Activated T-helper 17 cell treated with anti-CD3 and anti-CD28 coated beads, Interleukin-2, amount 50 U/mL, for 72 hours (primary cell): ENCODE measurements at regions not wholly inside any gene's neighbourhood (a gene's known extent, or its start where the extent isn't known, plus 50 kb on each side); places are given as distances from the start of the nearest gene placed in this dataset.

Source experiments
- ATAC-seq: fragments of 150-1000 bp; cut with Tn5 transposase; replicated peaks from 2 replicates; pipeline ENCODE4 v1.10.0; 2021; ENCODE audit warnings: mild to moderate bottlenecking, moderate library complexity
- H3K27ac Mint-ChIP-seq: one replicate; pipeline ENCODE4 v1.8.0; 2022; ENCODE audit warnings: mixed read lengths
- H3K27me3 Mint-ChIP-seq: one replicate; pipeline ENCODE4 v1.8.0; 2022; ENCODE audit warnings: mixed read lengths
- H3K36me3 Mint-ChIP-seq: one replicate; pipeline ENCODE4 v1.8.0; 2022; ENCODE audit warnings: low read depth, mild to moderate bottlenecking, mixed read lengths
- H3K4me1 Mint-ChIP-seq: one replicate; pipeline ENCODE4 v1.8.0; 2022; ENCODE audit warnings: mixed read lengths
- H3K4me3 Mint-ChIP-seq: one replicate; pipeline ENCODE4 v1.8.0; 2022; ENCODE audit warnings: mild to moderate bottlenecking, mixed read lengths
- H3K9me3 Mint-ChIP-seq: one replicate; pipeline ENCODE4 v1.8.0; 2022; ENCODE audit warnings: mixed read lengths

DNA sequence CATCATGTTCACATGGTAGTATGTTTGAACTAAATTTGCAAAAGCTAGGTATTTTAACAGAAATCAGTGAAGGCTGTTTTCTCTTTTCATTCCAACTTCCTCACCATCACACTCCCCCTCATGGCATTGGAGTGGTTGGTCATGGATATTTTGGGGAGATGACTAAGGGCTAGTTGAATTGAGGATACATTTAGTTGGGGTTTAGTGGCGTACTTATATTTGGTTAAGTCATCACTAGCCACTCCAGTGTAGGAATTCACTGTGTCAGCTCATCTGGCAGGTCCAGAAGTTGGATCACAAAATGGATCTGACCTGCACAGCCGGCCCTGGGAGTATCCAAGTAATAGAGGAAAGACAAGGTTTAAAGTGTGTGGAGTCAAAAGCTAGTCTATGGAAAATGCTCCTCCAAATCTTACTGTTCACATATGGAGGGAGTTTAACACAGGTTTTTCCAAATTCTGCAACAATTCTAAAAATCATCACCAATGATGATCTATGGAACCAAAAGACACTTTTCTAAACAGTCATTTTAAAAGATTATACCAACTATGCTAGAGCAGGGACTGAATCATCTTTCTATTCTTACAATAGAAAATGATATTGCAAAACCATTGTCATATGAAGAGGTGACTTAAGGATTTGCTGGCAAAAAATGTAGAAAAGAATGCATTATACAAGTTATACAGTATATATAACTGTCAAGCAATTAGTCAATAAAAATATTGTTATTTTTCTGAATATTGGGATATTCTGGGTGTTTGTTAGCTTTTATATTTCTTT is 247.8 kb upstream of the PEX5L start:
- no peak overlapping the region for H3K27ac Mint-ChIP-seq
- no peaks in the 10 kb centered on the region for H3K36me3 Mint-ChIP-seq
- no peaks in the 10 kb centered on the region for H3K27me3 Mint-ChIP-seq
- H3K9me3 Mint-ChIP-seq = no peaks in the 10 kb centered on the region
- ATAC-seq = no peak
- no peaks in the 10 kb centered on the region for H3K4me1 Mint-ChIP-seq
- no peak overlapping the region for H3K4me3 Mint-ChIP-seq

DNA sequence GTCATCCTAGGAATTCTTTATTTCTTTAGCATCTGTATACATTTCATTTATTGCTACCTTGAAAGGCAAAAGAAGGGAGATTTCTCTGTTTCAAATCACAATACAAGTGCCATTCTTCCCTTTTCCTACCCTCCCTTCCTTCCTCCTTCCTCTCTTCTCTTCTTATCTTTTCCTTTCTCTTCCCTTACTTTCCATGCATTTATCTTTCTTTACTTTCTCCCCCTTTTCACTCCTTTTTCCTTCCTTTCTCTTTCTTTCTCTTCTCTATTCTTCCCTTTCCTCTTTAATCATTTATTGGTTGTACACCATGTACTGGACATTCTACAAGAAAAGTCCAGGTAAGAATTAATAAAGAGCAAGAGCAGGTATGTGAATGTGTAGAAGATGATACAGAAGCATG is 251.0 kb upstream of the PEX5L start:
- no peaks in the 10 kb centered on the region for H3K9me3 Mint-ChIP-seq
- ATAC-seq = no peak
- no peaks in the 10 kb centered on the region for H3K36me3 Mint-ChIP-seq
- H3K4me3 Mint-ChIP-seq = no peak overlapping the region
- no peaks in the 10 kb centered on the region for H3K4me1 Mint-ChIP-seq
- H3K27ac Mint-ChIP-seq = no peak overlapping the region
- H3K27me3 Mint-ChIP-seq = no peaks in the 10 kb centered on the region

DNA sequence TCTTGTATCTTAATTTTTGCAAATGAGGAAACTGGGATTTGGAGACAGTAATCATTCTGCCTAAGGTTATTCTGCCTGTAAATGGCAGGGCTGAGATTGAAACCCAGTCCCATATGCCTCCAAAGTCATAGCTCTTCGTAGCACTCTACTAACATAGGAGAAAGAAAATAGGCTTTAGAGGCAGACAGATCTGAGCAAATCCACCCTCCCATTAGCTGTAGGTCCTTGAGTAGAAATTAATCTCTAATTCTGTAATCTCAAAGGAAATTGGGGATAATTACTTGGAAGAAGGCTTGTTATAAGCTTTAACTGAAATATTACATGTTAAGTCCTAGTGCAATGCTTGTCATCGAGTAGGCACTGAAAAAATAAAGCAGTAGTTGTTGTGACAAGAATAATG is 252.1 kb upstream of the PEX5L start:
- ATAC-seq = no peak
- Mint-ChIP-seq H3K4me1 (no peaks in the 10 kb centered on the region), H3K36me3 (no peaks in the 10 kb centered on the region), H3K9me3 (no peaks in the 10 kb centered on the region), H3K4me3 (no peak overlapping the region), H3K27ac (no peak overlapping the region), H3K27me3 (no peaks in the 10 kb centered on the region)

DNA sequence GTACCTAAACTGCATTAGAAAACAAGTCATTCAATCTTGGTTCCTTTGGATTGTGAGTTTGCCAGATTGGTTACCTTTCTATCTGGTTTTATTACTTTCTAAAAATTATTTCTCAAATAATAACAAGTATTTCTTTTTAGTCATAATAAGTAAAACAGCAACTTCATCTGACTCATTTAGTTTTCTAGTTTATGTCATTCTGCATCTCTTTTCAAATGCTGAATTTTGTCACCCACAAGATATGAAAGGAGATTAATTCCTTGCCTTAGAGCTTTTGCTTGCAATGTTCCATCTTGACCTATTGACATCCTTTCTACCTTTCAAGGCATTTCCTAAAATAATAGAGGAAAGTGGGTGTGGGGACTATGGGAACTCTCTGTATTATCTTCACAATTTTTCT is 253.6 kb upstream of the PEX5L start:
- Mint-ChIP-seq H3K27ac (no peak overlapping the region), H3K27me3 (no peaks in the 10 kb centered on the region), H3K4me1 (no peaks in the 10 kb centered on the region), H3K4me3 (no peak overlapping the region), H3K9me3 (no peaks in the 10 kb centered on the region), H3K36me3 (no peaks in the 10 kb centered on the region)
- no peak for ATAC-seq

DNA sequence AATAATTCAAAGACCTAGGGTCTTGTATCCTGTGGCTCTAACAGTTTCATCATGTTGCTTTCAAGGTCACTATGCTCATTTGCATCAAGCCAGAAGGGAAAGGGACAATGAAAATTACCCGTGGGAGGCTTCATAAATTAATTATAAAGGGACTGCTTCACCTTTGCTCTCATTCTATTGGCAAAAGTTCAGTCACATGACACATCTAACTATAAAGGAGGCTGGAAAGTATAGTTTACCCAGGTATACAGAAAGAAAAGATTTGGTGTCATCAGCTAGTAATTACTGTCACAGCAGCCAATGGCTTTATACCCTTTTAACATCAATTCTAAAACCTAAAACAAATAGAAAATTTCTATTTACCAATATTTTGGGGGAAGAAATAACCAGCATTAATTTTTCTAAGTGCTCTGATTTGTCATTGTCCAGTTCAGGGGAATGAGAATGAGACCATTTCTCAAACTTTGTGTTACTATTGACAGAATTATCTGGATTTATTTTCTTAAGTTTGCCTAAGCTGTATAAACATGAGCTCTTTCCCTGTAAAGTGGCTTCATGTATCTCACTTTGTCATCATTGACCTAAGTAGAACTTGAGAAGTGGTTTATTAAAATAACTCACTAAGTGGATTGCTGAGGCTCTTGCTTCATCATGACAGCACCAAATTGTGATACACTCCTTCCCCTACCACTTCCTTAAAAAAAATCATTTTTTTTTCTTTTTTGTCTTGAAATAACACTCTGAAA is 257.7 kb upstream of the PEX5L start:
- no peak overlapping the region for H3K4me3 Mint-ChIP-seq
- no peaks in the 10 kb centered on the region for H3K36me3 Mint-ChIP-seq
- H3K27me3 Mint-ChIP-seq = no peaks in the 10 kb centered on the region
- H3K9me3 Mint-ChIP-seq = peaks cover 5% of the 10 kb centered on the region
- no peaks in the 10 kb centered on the region for H3K4me1 Mint-ChIP-seq
- ATAC-seq = no peak
- H3K27ac Mint-ChIP-seq = no peak overlapping the region

DNA sequence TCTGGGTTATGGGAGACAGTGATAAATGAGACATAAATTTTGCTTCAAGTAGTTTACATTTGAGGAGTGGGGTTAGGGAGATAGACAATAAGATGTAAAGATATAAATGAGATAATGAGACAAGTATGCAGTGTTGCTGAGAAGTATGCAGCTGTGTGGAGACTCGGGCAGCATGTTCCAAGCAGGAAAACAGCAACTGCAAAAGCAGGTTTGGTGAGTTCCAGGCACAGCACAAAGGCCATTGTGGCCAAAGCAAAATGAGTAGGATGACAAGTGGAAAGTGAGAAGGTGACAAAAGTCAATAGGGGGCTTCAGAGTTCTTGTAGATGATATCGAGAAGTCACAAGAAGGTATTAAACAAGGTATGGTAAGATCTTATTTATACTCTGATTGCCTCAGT is 259.1 kb upstream of the PEX5L start:
- H3K4me3 Mint-ChIP-seq = no peak overlapping the region
- no peak overlapping the region for H3K27ac Mint-ChIP-seq
- H3K36me3 Mint-ChIP-seq = no peaks in the 10 kb centered on the region
- H3K27me3 Mint-ChIP-seq = no peaks in the 10 kb centered on the region
- H3K4me1 Mint-ChIP-seq = no peaks in the 10 kb centered on the region
- ATAC-seq = no peak
- peaks cover 5% of the 10 kb centered on the region for H3K9me3 Mint-ChIP-seq

DNA sequence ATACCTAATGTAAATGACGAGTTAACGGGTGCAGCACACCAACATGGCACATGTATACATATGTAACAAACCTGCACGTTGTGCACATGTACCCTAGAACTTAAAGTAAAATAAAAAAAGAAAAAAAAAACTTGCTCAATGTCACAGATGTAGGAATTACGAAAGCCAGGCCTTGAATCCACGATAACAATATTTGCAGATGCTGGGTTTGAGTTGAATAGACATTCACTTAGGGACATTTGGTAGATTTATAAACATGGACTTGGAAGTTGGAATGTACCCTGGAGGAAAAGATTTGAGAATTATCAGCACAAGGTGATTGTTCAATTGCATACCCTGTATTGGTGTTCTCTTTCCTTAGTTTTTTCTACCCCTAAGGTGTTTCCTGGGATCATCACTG is 260.2 kb upstream of the PEX5L start:
- Mint-ChIP-seq H3K9me3 (peaks cover 8% of the 10 kb centered on the region), H3K27me3 (peaks cover 3% of the 10 kb centered on the region), H3K36me3 (no peaks in the 10 kb centered on the region), H3K4me3 (no peak overlapping the region), H3K27ac (no peak overlapping the region), H3K4me1 (no peaks in the 10 kb centered on the region)
- ATAC-seq = no peak

DNA sequence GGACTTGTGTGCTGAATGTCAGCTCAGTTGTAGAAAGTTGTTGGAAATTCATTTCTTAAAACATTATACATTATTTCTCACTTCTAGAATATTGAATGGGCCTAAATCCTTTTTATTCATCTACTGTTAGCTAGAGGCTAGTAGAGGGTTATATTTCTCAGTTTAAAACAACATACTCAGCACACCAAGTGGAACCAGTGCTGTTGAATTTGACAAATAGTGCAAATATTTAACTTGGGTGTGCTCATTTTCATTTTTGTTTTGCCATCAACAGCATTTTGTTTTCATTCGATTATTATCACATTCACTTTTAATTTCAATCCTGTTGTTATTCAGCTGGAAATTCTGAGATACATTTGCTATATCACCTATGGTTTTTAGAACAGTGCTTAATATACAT is 269.4 kb upstream of the PEX5L start:
- Mint-ChIP-seq H3K4me1 (no peaks in the 10 kb centered on the region), H3K4me3 (no peak overlapping the region), H3K27me3 (peaks cover 3% of the 10 kb centered on the region), H3K9me3 (peaks cover 8% of the 10 kb centered on the region), H3K27ac (no peak overlapping the region), H3K36me3 (no peaks in the 10 kb centered on the region)
- no peak for ATAC-seq

DNA sequence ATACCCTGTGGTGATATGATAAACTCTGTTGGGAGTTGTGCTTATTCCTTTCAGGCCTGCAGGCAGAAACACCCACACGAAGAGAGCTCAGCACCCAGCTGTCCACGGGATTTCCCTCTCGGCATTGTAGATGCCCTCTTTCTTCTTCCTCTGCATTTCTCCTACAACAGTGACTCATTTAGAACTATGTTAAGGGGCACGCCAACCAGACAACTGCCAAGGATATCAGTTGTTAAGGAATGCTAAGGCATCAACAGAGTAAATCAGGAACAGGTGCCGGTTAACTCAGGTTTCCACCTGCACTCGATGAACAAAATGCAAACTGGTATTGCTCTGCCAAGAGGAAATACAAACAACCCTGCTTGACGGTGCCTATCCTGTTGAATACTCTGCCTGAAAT is 270.0 kb upstream of the PEX5L start:
- Mint-ChIP-seq H3K27me3 (no peaks in the 10 kb centered on the region), H3K9me3 (peaks cover 4% of the 10 kb centered on the region), H3K4me3 (no peak overlapping the region), H3K36me3 (no peaks in the 10 kb centered on the region), H3K4me1 (no peaks in the 10 kb centered on the region), H3K27ac (no peak overlapping the region)
- ATAC-seq = no peak

DNA sequence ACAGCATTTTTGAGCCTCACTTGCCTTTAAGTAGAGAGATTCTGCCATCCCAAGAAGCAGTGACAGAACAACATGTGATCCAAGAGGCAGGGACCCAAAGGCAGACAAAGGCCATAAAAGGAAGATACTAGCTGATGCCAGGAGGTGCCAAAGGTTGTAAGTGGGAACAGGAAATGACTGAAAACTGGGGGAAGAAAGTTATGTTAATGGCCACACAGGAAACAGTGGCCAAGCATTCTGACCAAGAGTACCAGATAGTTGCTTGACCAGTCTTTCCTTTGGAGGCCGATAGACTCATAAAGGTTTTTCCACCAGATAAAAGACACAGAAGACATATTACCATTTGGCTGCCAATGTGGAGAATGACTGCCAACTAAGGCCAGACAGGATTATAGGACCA is 274.5 kb upstream of the PEX5L start:
- Mint-ChIP-seq H3K4me3 (no peak overlapping the region), H3K4me1 (no peaks in the 10 kb centered on the region), H3K27ac (no peak overlapping the region), H3K36me3 (no peaks in the 10 kb centered on the region), H3K27me3 (no peaks in the 10 kb centered on the region), H3K9me3 (peaks cover 4% of the 10 kb centered on the region)
- no peak for ATAC-seq

DNA sequence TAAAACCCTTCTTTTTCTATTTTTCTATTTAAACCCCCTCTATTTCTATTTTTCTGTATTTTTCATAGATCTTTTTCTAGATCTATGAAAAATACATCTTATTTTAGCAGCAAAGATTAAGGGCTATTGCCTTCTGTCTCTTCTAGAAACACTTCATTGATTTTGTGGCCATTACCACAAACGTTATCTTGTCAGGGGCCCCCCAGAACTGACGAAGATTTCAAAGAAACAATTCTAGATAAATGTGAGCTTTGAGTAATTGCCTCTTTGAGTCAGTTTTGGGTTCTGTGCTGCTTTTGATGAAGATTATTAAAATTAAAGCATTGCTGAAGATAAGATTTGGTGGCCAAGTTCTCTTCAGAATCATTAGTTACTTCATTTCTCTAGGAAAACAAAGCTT is 279.6 kb upstream of the PEX5L start:
- Mint-ChIP-seq H3K27ac (no peak overlapping the region), H3K4me1 (no peaks in the 10 kb centered on the region), H3K36me3 (no peaks in the 10 kb centered on the region), H3K27me3 (no peaks in the 10 kb centered on the region), H3K9me3 (no peaks in the 10 kb centered on the region), H3K4me3 (no peak overlapping the region)
- ATAC-seq = no peak

DNA sequence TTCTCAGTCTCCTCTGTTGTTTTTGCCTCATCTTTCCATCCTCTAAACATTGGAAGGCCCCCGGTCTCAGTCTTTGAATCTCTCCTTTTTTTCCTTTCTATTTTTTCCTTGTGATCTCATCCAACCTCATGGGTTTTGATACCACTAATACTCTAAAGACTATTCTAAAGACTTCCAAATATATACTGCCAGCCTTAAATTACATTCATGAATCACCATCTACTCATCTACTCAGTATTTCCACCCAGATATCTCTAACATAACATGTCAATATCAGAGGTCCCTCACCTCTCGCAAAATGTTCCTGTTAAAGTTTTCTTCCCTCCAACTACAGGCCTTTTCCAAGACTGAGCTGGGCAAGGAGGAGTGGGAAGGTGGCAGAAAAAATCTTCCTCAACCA is 282.5 kb upstream of the TTC14 start:
- H3K9me3 Mint-ChIP-seq = no peaks in the 10 kb centered on the region
- no peak overlapping the region for H3K4me3 Mint-ChIP-seq
- no peak overlapping the region for H3K27ac Mint-ChIP-seq
- no peaks in the 10 kb centered on the region for H3K36me3 Mint-ChIP-seq
- H3K4me1 Mint-ChIP-seq = no peaks in the 10 kb centered on the region
- no peak for ATAC-seq
- H3K27me3 Mint-ChIP-seq = no peaks in the 10 kb centered on the region

DNA sequence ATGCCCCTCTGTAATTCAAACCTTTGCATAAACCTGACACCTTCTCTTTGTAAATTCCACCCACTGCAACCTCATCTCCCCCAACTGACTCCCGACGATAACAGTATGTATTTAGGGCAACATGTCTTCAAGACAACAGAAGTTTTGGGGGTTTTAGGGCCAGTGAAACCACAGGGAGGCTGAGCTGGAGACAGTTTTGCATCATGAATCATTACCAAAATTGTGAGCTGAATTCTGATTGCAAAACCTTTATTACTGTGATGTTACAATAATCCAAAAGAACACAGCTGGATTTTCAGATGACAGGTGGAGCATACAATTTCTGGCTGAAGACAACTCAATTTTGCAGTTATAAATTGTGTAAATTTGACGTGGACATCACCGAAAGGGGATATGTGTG is 281.3 kb upstream of the TTC14 start:
- H3K9me3 Mint-ChIP-seq = no peaks in the 10 kb centered on the region
- no peak for ATAC-seq
- H3K4me1 Mint-ChIP-seq = no peaks in the 10 kb centered on the region
- H3K36me3 Mint-ChIP-seq = no peaks in the 10 kb centered on the region
- H3K4me3 Mint-ChIP-seq = no peak overlapping the region
- H3K27ac Mint-ChIP-seq = no peak overlapping the region
- no peaks in the 10 kb centered on the region for H3K27me3 Mint-ChIP-seq

DNA sequence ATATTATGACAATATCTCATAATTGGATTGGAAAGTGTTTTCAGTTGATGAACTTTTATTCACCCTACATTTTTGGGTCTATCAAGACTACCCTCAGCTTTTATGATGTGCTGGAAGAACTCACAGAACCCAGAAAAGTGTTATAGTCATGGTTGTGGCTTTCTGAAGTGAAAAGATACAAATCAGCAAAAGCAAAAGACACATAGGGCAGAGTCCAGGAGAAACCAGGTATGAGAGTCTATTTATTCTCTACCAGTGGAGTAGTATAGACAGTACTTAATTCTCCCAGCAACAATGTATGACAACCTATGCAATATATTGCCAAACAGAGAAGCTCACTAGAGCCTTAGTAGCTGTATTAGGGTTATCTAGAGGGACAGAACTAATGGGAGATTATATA is 280.4 kb upstream of the TTC14 start:
- Mint-ChIP-seq H3K27me3 (no peaks in the 10 kb centered on the region), H3K4me3 (no peak overlapping the region), H3K36me3 (no peaks in the 10 kb centered on the region), H3K9me3 (no peaks in the 10 kb centered on the region), H3K27ac (no peak overlapping the region), H3K4me1 (no peaks in the 10 kb centered on the region)
- no peak for ATAC-seq

DNA sequence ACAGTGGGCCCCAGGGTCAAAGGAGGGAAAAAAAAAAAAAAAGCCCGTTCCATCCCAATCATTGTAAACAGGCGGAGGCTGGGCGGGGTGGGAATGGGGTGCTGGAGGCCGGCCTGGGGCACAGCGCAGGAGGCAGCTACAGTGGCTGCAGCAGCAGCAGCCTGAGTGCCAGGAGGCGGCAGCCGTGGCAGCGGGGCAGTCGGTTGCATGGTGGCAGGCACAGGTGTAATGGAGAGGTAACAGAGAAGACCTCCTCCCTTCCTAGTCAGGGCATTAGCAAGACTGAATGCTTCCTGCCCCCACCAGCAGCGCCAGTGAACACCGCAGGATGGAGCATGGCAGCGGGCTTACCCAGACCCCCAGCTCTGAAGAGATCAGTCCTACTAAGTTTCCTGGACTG is 279.1 kb upstream of the TTC14 start:
- Mint-ChIP-seq H3K4me3 (no peak overlapping the region), H3K4me1 (no peaks in the 10 kb centered on the region), H3K36me3 (no peaks in the 10 kb centered on the region), H3K9me3 (no peaks in the 10 kb centered on the region), H3K27me3 (no peaks in the 10 kb centered on the region), H3K27ac (no peak overlapping the region)
- no peak for ATAC-seq
